Mesendoderm (in vitro differentiated cells): ENCODE measurements at regions not wholly inside any gene's neighbourhood (a gene's known extent, or its start where the extent isn't known, plus 50 kb on each side); places are given as distances from the start of the nearest gene placed in this dataset.
A peak's percentile ranks its signal among the peaks of the same experiment; 100 is the strongest.

Experiments
- DNase-seq: peaks from one replicate; pipeline ENCODE4 v3.0.0; 2013
- H2AK5ac ChIP-seq: 2 replicates; pipeline ENCODE4 v1.6.1; 2013; ENCODE audit warnings: low read length, inconsistent platforms
- H2BK120ac ChIP-seq: 2 replicates; pipeline ENCODE4 v1.6.1; 2013; ENCODE audit warnings: low read depth, mild to moderate bottlenecking, low read length, moderate library complexity, mixed read lengths
- H2BK15ac ChIP-seq: replicated peaks from 2 replicates; pipeline ENCODE4 v1.6.1; 2013; ENCODE audit warnings: low read depth, mild to moderate bottlenecking, moderate library complexity
- H2BK5ac ChIP-seq: 2 replicates; pipeline ENCODE4 v1.6.1; 2013; ENCODE audit warnings: low read length, inconsistent platforms
- H3K18ac ChIP-seq: 2 replicates; pipeline ENCODE4 v1.6.1; 2013; ENCODE audit warnings: mild to moderate bottlenecking, low read length, mixed read lengths
- H3K23ac ChIP-seq: one replicate; pipeline ENCODE4 v1.6.1; 2013; ENCODE audit warnings: low read length
- H3K27ac ChIP-seq: 2 replicates; pipeline ENCODE4 v1.5.1; 2013; ENCODE audit warnings: low read depth, mild to moderate bottlenecking, inconsistent platforms, low read length, moderate library complexity
- H3K27me3 ChIP-seq: 2 replicates; pipeline ENCODE4 v1.6.1; 2013; ENCODE audit warnings: low read length, control low read depth, mild to moderate bottlenecking, inconsistent platforms; ENCODE audit not compliant: insufficient read depth, poor library complexity
- H3K36me3 ChIP-seq: 2 replicates; pipeline ENCODE4 v1.6.1; 2013; ENCODE audit warnings: low read length, inconsistent platforms; ENCODE audit not compliant: control insufficient read depth, insufficient read depth
- H3K4ac ChIP-seq: one replicate; pipeline ENCODE4 v1.6.1; 2013; ENCODE audit warnings: low read depth, mild to moderate bottlenecking, low read length, moderate library complexity
- H3K4me1 ChIP-seq: 2 replicates; pipeline ENCODE4 v1.6.1; 2013; ENCODE audit warnings: low read depth, low read length, inconsistent platforms; ENCODE audit not compliant: control insufficient read depth
- H3K4me2 ChIP-seq: 2 replicates; pipeline ENCODE4 v1.6.1; 2013; ENCODE audit warnings: low read length
- H3K4me3 ChIP-seq: 2 replicates; pipeline ENCODE4 v1.5.1; 2013; ENCODE audit warnings: mild to moderate bottlenecking, low read length
- H3K56ac ChIP-seq: one replicate; pipeline ENCODE4 v1.6.1; 2013; ENCODE audit warnings: low read length
- H3K79me1 ChIP-seq: 2 replicates; pipeline ENCODE4 v1.6.1; 2013; ENCODE audit warnings: low read length, inconsistent platforms
- H3K79me2 ChIP-seq: 2 replicates; pipeline ENCODE4 v1.6.1; 2013; ENCODE audit warnings: mild to moderate bottlenecking, low read length; ENCODE audit not compliant: control insufficient read depth, insufficient read depth
- H3K9ac ChIP-seq: 2 replicates; pipeline ENCODE4 v1.6.1; 2013; ENCODE audit warnings: low read length, inconsistent platforms
- H4K5ac ChIP-seq: one replicate; pipeline ENCODE4 v1.6.1; 2013; ENCODE audit warnings: low read length
- H4K8ac ChIP-seq: one replicate; pipeline ENCODE4 v1.6.1; 2013; ENCODE audit warnings: low read depth, mild to moderate bottlenecking, control low read depth, low read length, moderate library complexity
- WGBS: extraction: QIAGEN DNeasy Blood & Tissue Kit; methylation state at CpG from one replicate; pipeline ENCODE4 v1.1.7; 2013; ENCODE audit warnings: low lambda C conversion rate, missing lambda C conversion rate; ENCODE audit not compliant: insufficient coverage; ENCODE audit errors: extremely low coverage; 5-methylcytosine and 5-hydroxymethylcytosine counted together

GRCh38 chr3:126253072-126253471 lies 72.7 kb upstream of the ALDH1L1 start:
- H3K27ac ChIP-seq: no peak overlapping the region
- H4K5ac ChIP-seq: no peak overlapping the region
- no peak overlapping the region for H2AK5ac ChIP-seq
- no peaks in the 10 kb centered on the region for H3K4me1 ChIP-seq
- no peak for DNase-seq
- no CpG with 5 or more reads among the region's 2 CpGs for WGBS
- H2BK5ac ChIP-seq: no peak overlapping the region
- no peaks in the 10 kb centered on the region for H3K79me2 ChIP-seq
- H3K9ac ChIP-seq: no peak overlapping the region
- no peak overlapping the region for H4K8ac ChIP-seq
- H2BK15ac ChIP-seq: no peak overlapping the region
- H3K23ac ChIP-seq: no peak overlapping the region
- H3K27me3 ChIP-seq: no peaks in the 10 kb centered on the region
- no peaks in the 10 kb centered on the region for H3K79me1 ChIP-seq
- H3K36me3 ChIP-seq: no peaks in the 10 kb centered on the region
- no peak overlapping the region for H3K56ac ChIP-seq
- H3K4me3 ChIP-seq: no peak overlapping the region
- no peak overlapping the region for H3K4ac ChIP-seq
- no peak overlapping the region for H2BK120ac ChIP-seq
- H3K18ac ChIP-seq: no peak overlapping the region
- H3K4me2 ChIP-seq: no peak overlapping the region

DNA sequence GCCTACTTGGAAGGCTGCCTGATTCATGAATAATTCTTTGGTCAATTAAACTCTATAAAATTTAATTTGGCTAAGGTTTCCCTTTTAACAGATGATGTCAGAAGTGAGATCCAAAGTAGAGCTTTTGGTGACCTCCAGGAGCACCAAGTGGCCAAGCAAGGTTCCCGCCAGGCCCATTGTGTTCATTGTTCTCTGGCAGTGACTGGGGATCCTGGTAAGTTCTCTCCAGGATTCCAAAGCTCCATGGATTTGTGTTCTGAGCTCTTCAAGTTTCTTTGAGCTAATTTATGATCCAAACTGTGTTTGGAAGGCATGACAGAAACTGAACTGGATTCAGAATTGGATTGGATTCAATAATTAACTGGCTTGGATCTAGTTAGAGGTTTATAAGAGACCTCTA lies 72.0 kb upstream of the ALDH1L1 start:
- Histone ChIP-seq H3K4me1 (no peaks in the 10 kb centered on the region), H3K9ac (no peak overlapping the region), H3K36me3 (no peaks in the 10 kb centered on the region), H2AK5ac (no peak overlapping the region), H3K4ac (no peak overlapping the region), H4K5ac (no peak overlapping the region), H3K18ac (no peak overlapping the region), H3K79me2 (no peaks in the 10 kb centered on the region), H2BK120ac (no peak overlapping the region), H3K27ac (no peak overlapping the region), H2BK5ac (no peak overlapping the region), H3K4me3 (no peak overlapping the region), H3K4me2 (no peak overlapping the region), H3K56ac (no peak overlapping the region), H3K27me3 (no peaks in the 10 kb centered on the region), H3K23ac (no peak overlapping the region), H2BK15ac (no peak overlapping the region), H3K79me1 (no peaks in the 10 kb centered on the region), H4K8ac (no peak overlapping the region)
- DNase-seq: no peak
- WGBS: no CpG with 5 or more reads among the region's 1 CpG

- Histone ChIP-seq H3K79me2 (no peaks in the 10 kb centered on the region), H3K27me3 (no peaks in the 10 kb centered on the region), H4K8ac (no peak overlapping the region), H2AK5ac (no peak overlapping the region), H3K79me1 (no peaks in the 10 kb centered on the region), H4K5ac (no peak overlapping the region), H3K4me2 (no peak overlapping the region), H3K56ac (no peak overlapping the region), H3K18ac (no peak overlapping the region), H2BK120ac (no peak overlapping the region), H3K27ac (no peak overlapping the region), H3K4me1 (no peaks in the 10 kb centered on the region), H3K23ac (no peak overlapping the region), H2BK15ac (no peak overlapping the region), H3K4me3 (no peak overlapping the region), H2BK5ac (no peak overlapping the region), H3K9ac (no peak overlapping the region), H3K4ac (no peak overlapping the region), H3K36me3 (no peaks in the 10 kb centered on the region)
- peak; percentile 58 for DNase-seq
- no CpG with 5 or more reads among the region's 14 CpGs for WGBS
Observed at GRCh38 chr3:126245811-126246727, 65.7 kb upstream of the ALDH1L1 start.
